Lower leg skin (tissue), 4 donors: ENCODE measurements at regions not wholly inside any gene's neighbourhood (a gene's known extent, or its start where the extent isn't known, plus 50 kb on each side); places are given as distances from the start of the nearest gene placed in this dataset.

ENCODE experiments used
- DNase-seq, 2 donors: peaks; one replicate each; pipeline ENCODE4 v3.0.0-alpha.2; 2019; ENCODE audit warnings: low spot score in 2 of 2
- H3K4me3 ChIP-seq: fragments of 200-600 bp; sonication (generic); 2 replicates; pipeline ENCODE4 v1.5.1; 2017; ENCODE audit warnings: mild to moderate bottlenecking, low read depth; ENCODE audit not compliant: poor library complexity, severe bottlenecking
- POLR2A ChIP-seq, 2 donors: fragments of 450-650 bp; IDR thresholded peaks; one replicate each; pipeline ENCODE4 v1.6.1; 2016 to 2017; ENCODE audit warnings: antibody characterized with exemption in 2 of 2, mild to moderate bottlenecking in 1 of 2, moderate library complexity in 1 of 2
- WGBS, 2 donors: methylation state at CpG; one replicate each; pipeline ENCODE4 v1.1.5; 2018; 5-methylcytosine and 5-hydroxymethylcytosine counted together
- intact Hi-C: fragments of 100-400 bp; cut with DNase I; formaldehyde crosslinking; loops from one replicate; pipeline ENCODE4 v1.15.0; 2023; ENCODE audit warnings: low total_unique reads
- TF ChIP-seq, protein P1 (sequence below), 3 donors: fragments of 450-650 bp; IDR thresholded peaks; one replicate each; pipeline ENCODE4 v1.5.1; 2016; ENCODE audit warnings: antibody characterized with exemption in 3 of 3, mild to moderate bottlenecking in 3 of 3, moderate library complexity in 2 of 3

DNA sequence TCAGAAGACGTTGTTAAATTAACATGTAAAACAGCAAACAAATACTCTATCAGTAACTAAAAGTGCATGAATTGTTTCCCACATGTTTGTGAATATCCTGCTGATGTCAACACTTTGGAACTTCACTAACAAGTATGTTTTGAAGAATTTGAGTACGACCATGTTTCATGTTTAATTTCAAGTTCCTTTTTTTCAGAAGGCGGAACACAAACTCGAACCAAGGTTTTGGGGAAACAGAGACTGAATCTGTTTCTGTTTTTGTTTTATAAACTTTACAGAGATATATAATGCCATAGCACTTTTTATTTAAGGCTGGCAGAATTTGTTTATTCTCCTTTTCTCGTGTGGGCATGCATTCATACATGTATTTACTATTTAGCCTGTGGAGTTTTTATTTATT lies 509.3 kb upstream of the CITED2 start:
- H3K4me3 ChIP-seq, result no peak overlapping the region
- no peak for TF ChIP-seq POLR2A (IDR thresholded peaks at IDR 0.05)
- TF ChIP-seq, protein P1, sequence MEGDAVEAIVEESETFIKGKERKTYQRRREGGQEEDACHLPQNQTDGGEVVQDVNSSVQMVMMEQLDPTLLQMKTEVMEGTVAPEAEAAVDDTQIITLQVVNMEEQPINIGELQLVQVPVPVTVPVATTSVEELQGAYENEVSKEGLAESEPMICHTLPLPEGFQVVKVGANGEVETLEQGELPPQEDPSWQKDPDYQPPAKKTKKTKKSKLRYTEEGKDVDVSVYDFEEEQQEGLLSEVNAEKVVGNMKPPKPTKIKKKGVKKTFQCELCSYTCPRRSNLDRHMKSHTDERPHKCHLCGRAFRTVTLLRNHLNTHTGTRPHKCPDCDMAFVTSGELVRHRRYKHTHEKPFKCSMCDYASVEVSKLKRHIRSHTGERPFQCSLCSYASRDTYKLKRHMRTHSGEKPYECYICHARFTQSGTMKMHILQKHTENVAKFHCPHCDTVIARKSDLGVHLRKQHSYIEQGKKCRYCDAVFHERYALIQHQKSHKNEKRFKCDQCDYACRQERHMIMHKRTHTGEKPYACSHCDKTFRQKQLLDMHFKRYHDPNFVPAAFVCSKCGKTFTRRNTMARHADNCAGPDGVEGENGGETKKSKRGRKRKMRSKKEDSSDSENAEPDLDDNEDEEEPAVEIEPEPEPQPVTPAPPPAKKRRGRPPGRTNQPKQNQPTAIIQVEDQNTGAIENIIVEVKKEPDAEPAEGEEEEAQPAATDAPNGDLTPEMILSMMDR (IDR thresholded peaks at IDR 0.05), result no peak
- DNase-seq, result no peak
- intact Hi-C loops, result no loop called here
- WGBS, 2 donors, result 75% methylated on average over 5 of the region's 5 CpGs

GRCh38 chr6:139882977-139883728 lies 508.7 kb upstream of the CITED2 start:
- intact Hi-C loops, result no loop called here
- no peak for DNase-seq
- WGBS, 2 donors, result 56 to 65% methylated on average over 3 of the region's 3 CpGs
- no peak for TF ChIP-seq POLR2A (IDR thresholded peaks at IDR 0.05)
- TF ChIP-seq, protein P1 (IDR thresholded peaks at IDR 0.05), result no peak
- no peak overlapping the region for H3K4me3 ChIP-seq

GRCh38 chr6:139882234-139882633 lies 507.8 kb upstream of the CITED2 start:
- intact Hi-C loops, result no loop called here
- no peak for DNase-seq
- no peak overlapping the region for H3K4me3 ChIP-seq
- no peak for TF ChIP-seq POLR2A (IDR thresholded peaks at IDR 0.05)
- TF ChIP-seq, protein P1 (IDR thresholded peaks at IDR 0.05), result no peak
- WGBS, 2 donors, result 65 to 73% methylated on average over 6 of the region's 6 CpGs

DNA sequence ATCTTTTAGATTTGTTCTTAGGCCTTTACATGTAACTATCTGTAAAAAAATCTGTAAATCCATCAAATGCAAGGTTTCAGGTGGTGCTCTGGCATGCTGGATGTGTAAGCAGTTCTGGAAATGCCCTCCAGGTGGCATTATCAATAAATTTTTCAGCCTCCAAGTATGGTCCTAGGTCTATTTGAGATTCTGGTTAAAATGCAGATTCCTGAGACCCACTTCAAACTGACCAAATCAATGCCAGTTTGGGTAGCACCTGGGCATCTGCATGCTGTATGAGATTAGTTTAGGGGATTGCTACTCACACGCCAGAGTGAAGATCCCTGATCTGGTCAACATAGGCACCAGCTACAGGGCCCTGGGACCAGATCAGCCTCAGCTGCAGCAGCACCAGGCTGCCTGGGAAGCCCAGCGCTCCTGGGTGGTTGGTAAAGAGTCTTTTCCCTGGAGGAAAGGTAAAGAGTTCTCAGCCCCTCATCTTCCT lies 507.3 kb upstream of the CITED2 start:
- no peak for DNase-seq
- WGBS, 2 donors, result 88 to 91% methylated on average over 2 of the region's 2 CpGs
- H3K4me3 ChIP-seq, result no peak overlapping the region
- intact Hi-C loops, result no loop called here
- TF ChIP-seq POLR2A (IDR thresholded peaks at IDR 0.05), result no peak
- TF ChIP-seq, protein P1 (IDR thresholded peaks at IDR 0.05), result no peak

DNA sequence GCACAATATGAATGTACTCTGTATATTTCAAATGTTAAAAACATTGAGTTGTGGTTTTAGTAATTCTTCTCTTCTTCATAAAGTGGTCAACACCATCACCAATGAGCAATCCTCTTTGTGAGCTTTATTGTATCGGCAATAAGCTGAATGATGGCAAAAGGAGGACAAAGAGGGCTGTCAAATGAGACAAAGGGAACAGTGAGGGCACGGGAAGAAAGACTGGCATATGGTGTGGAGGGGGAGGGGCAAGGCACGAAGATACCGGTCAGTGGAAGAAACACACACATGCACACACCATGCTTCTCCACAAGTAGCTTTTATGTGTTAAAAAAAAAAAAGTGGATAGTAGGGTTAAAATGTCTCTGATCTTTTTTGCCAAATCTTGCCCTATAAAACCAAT lies 506.8 kb upstream of the CITED2 start:
- 74 to 78% methylated on average over 4 of the region's 4 CpGs for WGBS, 2 donors
- no peak for DNase-seq
- no peak overlapping the region for H3K4me3 ChIP-seq
- intact Hi-C loops, result no loop called here
- TF ChIP-seq, protein P1 (IDR thresholded peaks at IDR 0.05), result no peak
- TF ChIP-seq POLR2A (IDR thresholded peaks at IDR 0.05), result no peak
